ENCODE measurements at regions not wholly inside any gene's neighbourhood (a gene's known extent, or its start where the extent isn't known, plus 50 kb on each side); places are given as distances from the start of the nearest gene placed in this dataset.

- no peak for DNase-seq
Measured at GRCh38 chr2:188720811-188721605, 253.2 kb upstream of the COL3A1 start.

- DNase-seq = no peak
Measured at GRCh38 chr2:188721784-188722183, 252.4 kb upstream of the COL3A1 start.

- DNase-seq = no peak
Measured at GRCh38 chr2:188725746-188726360, 248.3 kb upstream of the COL3A1 start.

GRCh38 chr2:188726626-188727247, 247.4 kb upstream of the COL3A1 start:
- no peak for DNase-seq

GRCh38 chr2:188727846-188728245, 246.3 kb upstream of the COL3A1 start:
- DNase-seq = no peak

- no peak for DNase-seq
Measured at GRCh38 chr2:188734691-188735090, 239.5 kb upstream of the COL3A1 start.

GRCh38 chr2:188746727-188747126, 227.4 kb upstream of the COL3A1 start:
- DNase-seq = peak; percentile 1

GRCh38 chr2:188751816-188752215, 222.4 kb upstream of the COL3A1 start:
- DNase-seq = no peak

GRCh38 chr2:188752311-188752710, 221.9 kb upstream of the COL3A1 start:
- DNase-seq = no peak

GRCh38 chr2:188762151-188762550, 212.0 kb upstream of the COL3A1 start:
- no peak for DNase-seq

- peak; percentile 75 for DNase-seq
Measured at GRCh38 chr2:188765522-188766470, 208.4 kb upstream of the COL3A1 start.

- no peak for DNase-seq
Measured at GRCh38 chr2:188766471-188766856, 207.7 kb upstream of the COL3A1 start.

GRCh38 chr2:188767176-188767575, 207.0 kb upstream of the COL3A1 start:
- no peak for DNase-seq

- DNase-seq = no peak
Measured at GRCh38 chr2:188770296-188770695, 203.9 kb upstream of the COL3A1 start.

GRCh38 chr2:188773075-188773474, 201.1 kb upstream of the COL3A1 start:
- no peak for DNase-seq

- DNase-seq = no peak
Measured at GRCh38 chr2:188776634-188777033, 197.5 kb upstream of the COL3A1 start.

- DNase-seq = no peak
Measured at GRCh38 chr2:188784269-188784762, 189.9 kb upstream of the COL3A1 start.

GRCh38 chr2:188785061-188785460, 189.1 kb upstream of the COL3A1 start:
- no peak for DNase-seq

GRCh38 chr2:188785490-188785889, 188.7 kb upstream of the COL3A1 start:
- no peak for DNase-seq

- DNase-seq = peak; percentile 45
Measured at GRCh38 chr2:188786368-188786841, 187.8 kb upstream of the COL3A1 start.

- DNase-seq = no peak
Measured at GRCh38 chr2:188787021-188787657, 187.0 kb upstream of the COL3A1 start.
